GM12878 (cell line): ENCODE measurements at regions not wholly inside any gene's neighbourhood (a gene's known extent, or its start where the extent isn't known, plus 50 kb on each side); places are given as distances from the start of the nearest gene placed in this dataset.

Experiments
- ATAC-seq: fragments of 200-7000 bp; cut with Tn5 transposase; 3 replicates; pipeline ENCODE4 v1.9.1; 2020; ENCODE audit warnings: mild to moderate bottlenecking, moderate library complexity
- BruUV-seq: library from RNA; stranded (reverse); fragments of 400-500 nt; replicated peaks from 2 replicates; lab custom pipeline; 2021; lab: Mats Ljungman, UMichigan
- CTCF ChIA-PET: fragments of 300-600 bp; sonication (Branson Sonifier 250); formaldehyde crosslinking; extraction: SDS; loops from one replicate; lab custom pipeline; 2021; ENCODE audit warnings: inconsistent platforms; lab: Yijun Ruan, JAX
- POLR2A ChIA-PET: fragments of 350-600 bp; formaldehyde crosslinking; extraction: SDS; loops from one replicate; lab custom pipeline; 2021; ENCODE audit warnings: inconsistent platforms; lab: Charles Lee
- RAD21 ChIA-PET: fragments of 300-600 bp; sonication (Branson Sonifier 250); formaldehyde crosslinking; loops from one replicate; lab custom pipeline; 2023; ENCODE audit warnings: antibody characterized with exemption; ENCODE audit not compliant: unreplicated experiment; lab: Charles Lee
- SMC1A ChIA-PET: fragments of 300-600 bp; sonication (Branson Sonifier 250); formaldehyde crosslinking; loops from one replicate; lab custom pipeline; 2023; ENCODE audit not compliant: unreplicated experiment, uncharacterized antibody; lab: Charles Lee
- DNase-seq: peaks from one replicate; pipeline ENCODE4 v3.0.0-alpha.2; 2011; ENCODE audit warnings: low read depth, low spot score
- FAIRE-seq: peaks from 3 replicates; lab custom pipeline; 2011; peaks lifted over from hg19 to GRCh38; lab: Jason Lieb, UNC
- H2AFZ ChIP-seq: 2 replicates; pipeline ENCODE4 v1.6.0; 2011; ENCODE audit warnings: low read depth, low read length, control low read depth; ENCODE audit not compliant: control insufficient read depth
- H3K27ac ChIP-seq: 2 replicates; pipeline ENCODE4 v1.5.1; 2011; ENCODE audit warnings: control low read depth; ENCODE audit not compliant: control insufficient read depth, insufficient read depth
- H3K27me3 ChIP-seq, 2 experiments: replicated peaks in 1 of 2; 2 replicates each; pipeline versions ENCODE4 v1.6.0 to v1.6.1; 2011; ENCODE audit warnings: low read length in 1 of 2; ENCODE audit not compliant: control insufficient read depth in 2 of 2, insufficient read depth in 2 of 2
- H3K36me3 ChIP-seq, 2 experiments: 2 replicates each; pipeline ENCODE4 v1.5.1; 2011; ENCODE audit warnings: low read length in 1 of 2; ENCODE audit not compliant: control insufficient read depth in 2 of 2, insufficient read depth in 2 of 2
- H3K4me1 ChIP-seq: 2 replicates; pipeline ENCODE4 v1.6.1; 2011; ENCODE audit warnings: mild to moderate bottlenecking, low read length, moderate library complexity, mixed read lengths; ENCODE audit not compliant: control insufficient read depth, insufficient read depth
- H3K4me2 ChIP-seq: 2 replicates; pipeline ENCODE4 v1.6.0; 2011; ENCODE audit warnings: control low read depth; ENCODE audit not compliant: control insufficient read depth, insufficient read depth
- H3K4me3 ChIP-seq: fragments of 200-600 bp; sonication (generic); 2 replicates; pipeline ENCODE4 v1.5.1; 2016
- H3K79me2 ChIP-seq: 2 replicates; pipeline ENCODE4 v1.6.0; 2011; ENCODE audit warnings: low read length; ENCODE audit not compliant: control insufficient read depth, insufficient read depth
- H3K9ac ChIP-seq: 2 replicates; pipeline ENCODE4 v1.8.0; 2011; ENCODE audit warnings: low read length, control low read depth, mixed read lengths; ENCODE audit not compliant: control insufficient read depth, insufficient read depth
- H3K9me3 ChIP-seq: replicated peaks from 3 replicates; pipeline ENCODE4 v1.5.1; 2011; ENCODE audit warnings: mild to moderate bottlenecking, low read length; ENCODE audit not compliant: control insufficient read depth, insufficient read depth
- H4K20me1 ChIP-seq: 2 replicates; pipeline ENCODE4 v1.6.0; 2011; ENCODE audit not compliant: control insufficient read depth, insufficient read depth
- ATF7 ChIP-seq: fragments of 450-650 bp; IDR thresholded peaks from 2 replicates; pipeline ENCODE4 v1.6.1; 2016; ENCODE audit warnings: low read depth, mild to moderate bottlenecking
- CHD2 ChIP-seq: IDR thresholded peaks from 2 replicates; pipeline ENCODE4 v1.6.1; 2011; ENCODE audit warnings: low read depth, low read length, improper control_type of control experiment, borderline replicate concordance
- CHD4 ChIP-seq: fragments of 200-600 bp; sonication (generic); IDR thresholded peaks from 2 replicates; pipeline ENCODE4 v1.6.1; 2016; ENCODE audit warnings: mild to moderate bottlenecking
- ESRRA ChIP-seq: IDR thresholded peaks from 2 replicates; pipeline ENCODE4 v1.6.1; 2012; ENCODE audit warnings: mild to moderate bottlenecking, low read length, improper control_type of control experiment
- GATAD2B ChIP-seq: fragments of 450-650 bp; conservative IDR thresholded peaks from 2 replicates; pipeline ENCODE4 v1.6.1; 2017; ENCODE audit warnings: low read depth, mild to moderate bottlenecking, moderate library complexity
- HCFC1 ChIP-seq: fragments of 150-350 bp; IDR thresholded peaks from 2 replicates; pipeline ENCODE4 v1.6.1; 2014; ENCODE audit warnings: low read length
- NFYB ChIP-seq: IDR thresholded peaks from 2 replicates; pipeline ENCODE4 v1.6.1; 2011; ENCODE audit warnings: low read depth, mild to moderate bottlenecking, low read length, improper control_type of control experiment, moderate library complexity; ENCODE audit not compliant: insufficient read depth
- NR2C1 ChIP-seq: fragments of 450-650 bp; IDR thresholded peaks from 2 replicates; pipeline ENCODE4 v1.6.1; 2017; ENCODE audit warnings: antibody characterized with exemption, mild to moderate bottlenecking, moderate library complexity
- POLR2AphosphoS2 ChIP-seq: IDR thresholded peaks from 2 replicates; pipeline ENCODE4 v1.6.1; 2011; ENCODE audit warnings: low read depth, mild to moderate bottlenecking, low read length, improper control_type of control experiment, moderate library complexity
- RBBP5 ChIP-seq: fragments of 200-600 bp; sonication (generic); conservative IDR thresholded peaks from 2 replicates; pipeline ENCODE4 v1.6.1; 2016
- TAF1 ChIP-seq: IDR thresholded peaks from 2 replicates; pipeline ENCODE4 v1.6.1; 2011; ENCODE audit warnings: mild to moderate bottlenecking, low read depth, low read length, borderline replicate concordance
- WGBS: methylation state at CpG from one replicate; pipeline ENCODE4 v1.1.6; 2016; ENCODE audit warnings: low lambda C conversion rate; ENCODE audit not compliant: insufficient replicate concordance, insufficient coverage; ENCODE audit errors: missing lambda C conversion rate; 5-methylcytosine and 5-hydroxymethylcytosine counted together
- in situ Hi-C: fragments of 300-500 bp; cut with MboI; formaldehyde crosslinking; loops from 9 replicates; pipeline ENCODE4 v1.14.3; 2018; ENCODE audit warnings: mixed read lengths
- intact Hi-C: fragments of 100-400 bp; cut with micrococcal nuclease; formaldehyde crosslinking; loops from one replicate; pipeline ENCODE4 v1.14.2; 2022; ENCODE audit not compliant: unreplicated experiment
- TF ChIP-seq, protein P1 (sequence below): fragments of 450-650 bp; IDR thresholded peaks from 2 replicates; pipeline ENCODE4 v1.6.1; 2016; ENCODE audit warnings: mild to moderate bottlenecking
- TF ChIP-seq, protein P2 (sequence below): fragments of 450-650 bp; IDR thresholded peaks from 2 replicates; pipeline ENCODE4 v1.6.1; 2017; ENCODE audit warnings: mild to moderate bottlenecking
- TF ChIP-seq, protein P3 (sequence below): IDR thresholded peaks from 2 replicates; pipeline ENCODE4 v1.6.1; 2012; ENCODE audit warnings: low read depth, low read length, improper control_type of control experiment
- TF ChIP-seq, protein P4 (sequence below): fragments of 450-650 bp; IDR thresholded peaks from 2 replicates; pipeline ENCODE4 v1.6.1; 2016; ENCODE audit warnings: mild to moderate bottlenecking

DNA sequence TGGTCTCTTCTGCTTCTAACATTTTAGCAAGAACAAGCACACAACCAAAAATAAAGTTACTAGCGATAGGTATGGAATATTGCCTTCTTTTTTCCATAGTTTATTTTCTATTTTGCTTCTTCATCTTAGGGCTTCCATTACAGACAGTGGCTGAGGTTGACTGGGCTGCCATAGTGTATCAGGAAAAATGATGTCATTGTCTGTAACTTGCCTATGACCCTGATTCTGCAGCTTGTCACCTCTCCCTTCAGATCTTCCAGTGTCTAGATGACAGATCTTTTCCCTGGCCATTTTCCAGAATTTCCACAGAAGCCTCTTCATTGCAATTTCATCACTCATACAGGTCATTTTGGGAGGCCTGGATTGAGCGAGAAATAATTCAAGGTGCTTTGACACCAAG lies 308.5 kb downstream of the EPHA4 start:
- WGBS, result 56% methylated on average over 2 of the region's 2 CpGs
- FAIRE-seq, result no peak
- Histone ChIP-seq H3K4me1 (no peaks in the 10 kb centered on the region), H3K9ac (no peak overlapping the region)
- TF ChIP-seq, protein P1, sequence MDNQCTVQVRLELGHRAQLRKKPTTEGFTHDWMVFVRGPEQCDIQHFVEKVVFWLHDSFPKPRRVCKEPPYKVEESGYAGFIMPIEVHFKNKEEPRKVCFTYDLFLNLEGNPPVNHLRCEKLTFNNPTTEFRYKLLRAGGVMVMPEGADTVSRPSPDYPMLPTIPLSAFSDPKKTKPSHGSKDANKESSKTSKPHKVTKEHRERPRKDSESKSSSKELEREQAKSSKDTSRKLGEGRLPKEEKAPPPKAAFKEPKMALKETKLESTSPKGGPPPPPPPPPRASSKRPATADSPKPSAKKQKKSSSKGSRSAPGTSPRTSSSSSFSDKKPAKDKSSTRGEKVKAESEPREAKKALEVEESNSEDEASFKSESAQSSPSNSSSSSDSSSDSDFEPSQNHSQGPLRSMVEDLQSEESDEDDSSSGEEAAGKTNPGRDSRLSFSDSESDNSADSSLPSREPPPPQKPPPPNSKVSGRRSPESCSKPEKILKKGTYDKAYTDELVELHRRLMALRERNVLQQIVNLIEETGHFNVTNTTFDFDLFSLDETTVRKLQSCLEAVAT, result no peak
- TF ChIP-seq ESRRA (no peak), RBBP5 (no peak), POLR2AphosphoS2 (no peak), TAF1 (no peak), NFYB (no peak), CHD4 (no peak), HCFC1 (no peak), NR2C1 (no peak), ATF7 (no peak), CHD2 (no peak), GATAD2B (no peak)
- TF ChIP-seq, protein P2, sequence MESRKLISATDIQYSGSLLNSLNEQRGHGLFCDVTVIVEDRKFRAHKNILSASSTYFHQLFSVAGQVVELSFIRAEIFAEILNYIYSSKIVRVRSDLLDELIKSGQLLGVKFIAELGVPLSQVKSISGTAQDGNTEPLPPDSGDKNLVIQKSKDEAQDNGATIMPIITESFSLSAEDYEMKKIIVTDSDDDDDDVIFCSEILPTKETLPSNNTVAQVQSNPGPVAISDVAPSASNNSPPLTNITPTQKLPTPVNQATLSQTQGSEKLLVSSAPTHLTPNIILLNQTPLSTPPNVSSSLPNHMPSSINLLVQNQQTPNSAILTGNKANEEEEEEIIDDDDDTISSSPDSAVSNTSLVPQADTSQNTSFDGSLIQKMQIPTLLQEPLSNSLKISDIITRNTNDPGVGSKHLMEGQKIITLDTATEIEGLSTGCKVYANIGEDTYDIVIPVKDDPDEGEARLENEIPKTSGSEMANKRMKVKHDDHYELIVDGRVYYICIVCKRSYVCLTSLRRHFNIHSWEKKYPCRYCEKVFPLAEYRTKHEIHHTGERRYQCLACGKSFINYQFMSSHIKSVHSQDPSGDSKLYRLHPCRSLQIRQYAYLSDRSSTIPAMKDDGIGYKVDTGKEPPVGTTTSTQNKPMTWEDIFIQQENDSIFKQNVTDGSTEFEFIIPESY, result no peak
- TF ChIP-seq, protein P3, sequence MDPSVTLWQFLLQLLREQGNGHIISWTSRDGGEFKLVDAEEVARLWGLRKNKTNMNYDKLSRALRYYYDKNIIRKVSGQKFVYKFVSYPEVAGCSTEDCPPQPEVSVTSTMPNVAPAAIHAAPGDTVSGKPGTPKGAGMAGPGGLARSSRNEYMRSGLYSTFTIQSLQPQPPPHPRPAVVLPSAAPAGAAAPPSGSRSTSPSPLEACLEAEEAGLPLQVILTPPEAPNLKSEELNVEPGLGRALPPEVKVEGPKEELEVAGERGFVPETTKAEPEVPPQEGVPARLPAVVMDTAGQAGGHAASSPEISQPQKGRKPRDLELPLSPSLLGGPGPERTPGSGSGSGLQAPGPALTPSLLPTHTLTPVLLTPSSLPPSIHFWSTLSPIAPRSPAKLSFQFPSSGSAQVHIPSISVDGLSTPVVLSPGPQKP, result no peak
- TF ChIP-seq, protein P4, sequence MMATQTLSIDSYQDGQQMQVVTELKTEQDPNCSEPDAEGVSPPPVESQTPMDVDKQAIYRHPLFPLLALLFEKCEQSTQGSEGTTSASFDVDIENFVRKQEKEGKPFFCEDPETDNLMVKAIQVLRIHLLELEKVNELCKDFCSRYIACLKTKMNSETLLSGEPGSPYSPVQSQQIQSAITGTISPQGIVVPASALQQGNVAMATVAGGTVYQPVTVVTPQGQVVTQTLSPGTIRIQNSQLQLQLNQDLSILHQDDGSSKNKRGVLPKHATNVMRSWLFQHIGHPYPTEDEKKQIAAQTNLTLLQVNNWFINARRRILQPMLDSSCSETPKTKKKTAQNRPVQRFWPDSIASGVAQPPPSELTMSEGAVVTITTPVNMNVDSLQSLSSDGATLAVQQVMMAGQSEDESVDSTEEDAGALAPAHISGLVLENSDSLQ, result no peak
- TF ChIP-seq, all 136 proteins: peak for 0
- H3K9me3 ChIP-seq, result no peaks in the 10 kb centered on the region
- in situ Hi-C loops, result no loop called here
- no peaks in the 10 kb centered on the region for H3K36me3 ChIP-seq
- ATAC-seq (no peak), DNase-seq (no peak)
- ChIA-PET RAD21 (no interaction called here), SMC1A (no interaction called here), POLR2A (no interaction called here), CTCF (no interaction called here)
- H3K27ac ChIP-seq, result no peak overlapping the region
- no peaks in the 10 kb centered on the region for H4K20me1 ChIP-seq
- no peaks in the 10 kb centered on the region for H3K79me2 ChIP-seq
- H3K27me3 ChIP-seq, result no peaks in the 10 kb centered on the region
- intact Hi-C loops, result no loop called here
- no TSS peak for BruUV-seq
- no peak overlapping the region for H3K4me2 ChIP-seq
- no peak overlapping the region for H2AFZ ChIP-seq
- no peak overlapping the region for H3K4me3 ChIP-seq
